RWPE2 (cell line): ENCODE measurements at regions not wholly inside any gene's neighbourhood (a gene's known extent, or its start where the extent isn't known, plus 50 kb on each side); places are given as distances from the start of the nearest gene placed in this dataset.

ENCODE experiments used
- ATAC-seq: fragments of 200-7000 bp; cut with Tn5 transposase; 3 replicates; pipeline ENCODE4 v1.9.1; 2021; ENCODE audit warnings: low read depth
- DNase-seq: peaks from one replicate; pipeline ENCODE4 v3.0.0-alpha.2; 2020; ENCODE audit warnings: low spot score
- H3K27ac ChIP-seq: fragments of 450-650 bp; 2 replicates; pipeline ENCODE4 v1.5.1; 2017; ENCODE audit warnings: mild to moderate bottlenecking; ENCODE audit not compliant: poor library complexity, severe bottlenecking
- H3K27me3 ChIP-seq: fragments of 250-450 bp; sonication (Bioruptor Pico); 2 replicates; pipeline ENCODE4 v1.5.1; 2021; ENCODE audit warnings: mild to moderate bottlenecking, moderate library complexity; ENCODE audit not compliant: insufficient read depth, poor library complexity, severe bottlenecking
- H3K36me3 ChIP-seq: fragments of 250-450 bp; sonication (Bioruptor Pico); 2 replicates; pipeline ENCODE4 v1.5.1; 2020; ENCODE audit warnings: low read depth, mild to moderate bottlenecking, moderate library complexity
- H3K4me1 ChIP-seq: fragments of 250-450 bp; sonication (Bioruptor Pico); 2 replicates; pipeline ENCODE4 v1.5.1; 2021; ENCODE audit warnings: mild to moderate bottlenecking, moderate library complexity; ENCODE audit not compliant: insufficient read depth, poor library complexity, severe bottlenecking
- H3K4me3 ChIP-seq: fragments of 250-450 bp; sonication (Bioruptor Pico); 2 replicates; pipeline ENCODE4 v1.5.1; 2021; ENCODE audit warnings: mild to moderate bottlenecking, moderate library complexity; ENCODE audit not compliant: severe bottlenecking
- H3K9me3 ChIP-seq: fragments of 250-450 bp; sonication (Bioruptor Pico); 2 replicates; pipeline ENCODE4 v1.5.1; 2021; ENCODE audit warnings: mild to moderate bottlenecking, moderate library complexity; ENCODE audit not compliant: severe bottlenecking
- CTCF ChIP-seq: fragments of 450-650 bp; IDR thresholded peaks from one replicate; pipeline ENCODE4 v1.5.1; 2017; ENCODE audit warnings: mild to moderate bottlenecking, moderate library complexity; ENCODE audit not compliant: poor library complexity, severe bottlenecking

- TF ChIP-seq CTCF = no peak
- Histone ChIP-seq H3K4me3 (no peak overlapping the region), H3K4me1 (no peaks in the 10 kb centered on the region), H3K9me3 (no peaks in the 10 kb centered on the region), H3K27ac (no peak overlapping the region), H3K36me3 (no peaks in the 10 kb centered on the region), H3K27me3 (no peaks in the 10 kb centered on the region)
- ATAC-seq (no peak), DNase-seq (no peak)
Observed at GRCh38 chr9:88189371-88189770, 51.1 kb upstream of the SPATA31C2 start.
